ENCODE measurements at regions not wholly inside any gene's neighbourhood (a gene's known extent, or its start where the extent isn't known, plus 50 kb on each side); places are given as distances from the start of the nearest gene placed in this dataset.

- no peak overlapping the region for H3K4me3 ChIP-seq (ENCODE audit: low read depth, low read length)
- no peak for DNase-seq (ENCODE audit: low read depth)
- TF ChIP-seq CTCF (IDR thresholded peaks at IDR 0.05; ENCODE audit: insufficient read depth, low read depth, low read length), result no peak
Observed at GRCh38 chr9:20291201-20291600, 331.1 kb downstream of the MLLT3 start.

- no peak for TF ChIP-seq CTCF (IDR thresholded peaks at IDR 0.05; ENCODE audit: insufficient read depth, low read depth, low read length)
- H3K4me3 ChIP-seq (ENCODE audit: low read depth, low read length), result no peak overlapping the region
- DNase-seq (ENCODE audit: low read depth), result no peak
Observed at GRCh38 chr9:20290257-20290656, 332.0 kb downstream of the MLLT3 start.

- no peak for TF ChIP-seq CTCF (IDR thresholded peaks at IDR 0.05; ENCODE audit: insufficient read depth, low read depth, low read length)
- H3K4me3 ChIP-seq (ENCODE audit: low read depth, low read length), result no peak overlapping the region
- no peak for DNase-seq (ENCODE audit: low read depth)
Observed at GRCh38 chr9:20289423-20290010, 332.8 kb downstream of the MLLT3 start.

GRCh38 chr9:20286969-20287368, 335.3 kb downstream of the MLLT3 start:
- no peak for TF ChIP-seq CTCF (IDR thresholded peaks at IDR 0.05; ENCODE audit: insufficient read depth, low read depth, low read length)
- no peak for DNase-seq (ENCODE audit: low read depth)
- no peak overlapping the region for H3K4me3 ChIP-seq (ENCODE audit: low read depth, low read length)

- no peak for TF ChIP-seq CTCF (IDR thresholded peaks at IDR 0.05; ENCODE audit: insufficient read depth, low read depth, low read length)
- no peak for DNase-seq (ENCODE audit: low read depth)
- H3K4me3 ChIP-seq (ENCODE audit: low read depth, low read length), result no peak overlapping the region
Observed at GRCh38 chr9:20286154-20286700, 336.1 kb downstream of the MLLT3 start.

- TF ChIP-seq CTCF (IDR thresholded peaks at IDR 0.05; ENCODE audit: insufficient read depth, low read depth, low read length), result no peak
- no peak overlapping the region for H3K4me3 ChIP-seq (ENCODE audit: low read depth, low read length)
- no peak for DNase-seq (ENCODE audit: low read depth)
Observed at GRCh38 chr9:20284601-20285289, 337.6 kb downstream of the MLLT3 start.
